Calu3 (cell line): ENCODE measurements at regions not wholly inside any gene's neighbourhood (a gene's known extent, or its start where the extent isn't known, plus 50 kb on each side); places are given as distances from the start of the nearest gene placed in this dataset.

Experiments
- BruUV-seq: library from RNA; stranded (reverse); fragments of 400-500 nt; replicated peaks from 2 replicates; lab custom pipeline; 2021; lab: Mats Ljungman, UMichigan
- CTCF ChIA-PET: fragments of 300-600 bp; sonication (Branson Sonifier 250); formaldehyde crosslinking; loops from one replicate; lab custom pipeline; 2022; ENCODE audit warnings: antibody characterized with exemption; lab: Charles Lee
- DNase-seq: peaks from one replicate; pipeline ENCODE4 v3.0.0; 2022
- H3K27ac Mint-ChIP-seq: one replicate; pipeline ENCODE4 v1.8.0; 2022; ENCODE audit warnings: mixed read lengths; ENCODE audit not compliant: unreplicated experiment
- H3K27me3 Mint-ChIP-seq: one replicate; pipeline ENCODE4 v1.8.0; 2022; ENCODE audit warnings: mixed read lengths; ENCODE audit not compliant: unreplicated experiment
- H3K36me3 Mint-ChIP-seq: one replicate; pipeline ENCODE4 v1.8.0; 2022; ENCODE audit warnings: mild to moderate bottlenecking, moderate library complexity, mixed read lengths; ENCODE audit not compliant: insufficient read depth, unreplicated experiment
- H3K4me1 Mint-ChIP-seq: one replicate; pipeline ENCODE4 v1.8.0; 2022; ENCODE audit warnings: mild to moderate bottlenecking, low read depth, mixed read lengths; ENCODE audit not compliant: unreplicated experiment
- H3K4me3 Mint-ChIP-seq: one replicate; pipeline ENCODE4 v1.8.0; 2022; ENCODE audit warnings: mild to moderate bottlenecking, low read depth, moderate library complexity, mixed read lengths; ENCODE audit not compliant: unreplicated experiment
- H3K9me3 Mint-ChIP-seq: one replicate; pipeline ENCODE4 v1.8.0; 2022; ENCODE audit warnings: low read depth, mixed read lengths; ENCODE audit not compliant: unreplicated experiment
- CTCF ChIP-seq: fragments of 200-600 bp; IDR thresholded peaks from one replicate; pipeline ENCODE4 v1.8.0; 2022; ENCODE audit warnings: antibody characterized with exemption; ENCODE audit not compliant: unreplicated experiment
- intact Hi-C: fragments of 100-400 bp; cut with micrococcal nuclease; formaldehyde crosslinking; loops from one replicate; pipeline ENCODE4 v1.10.0; 2022; ENCODE audit not compliant: unreplicated experiment

GRCh38 chr15:67997996-67998395 lies 56.1 kb upstream of the PIAS1 start:
- CTCF ChIA-PET: interaction anchor here (0.6 to 1.5 kb wide), 6 partner anchors 11 to 145 kb away, joined by 3 to 4 read pairs (median 3); no protein-coding TSS in a partner anchor
- TF ChIP-seq CTCF: no peak
- BruUV-seq: no TSS peak
- Mint-ChIP-seq H3K27ac (no peak overlapping the region), H3K4me3 (no peak overlapping the region), H3K4me1 (peaks cover 31% of the 10 kb centered on the region), H3K36me3 (peaks cover 6% of the 10 kb centered on the region), H3K9me3 (peaks cover 3% of the 10 kb centered on the region), H3K27me3 (peaks cover 12% of the 10 kb centered on the region)
- intact Hi-C loops: no loop called here
- DNase-seq: peak; percentile 20

- H3K4me1 Mint-ChIP-seq: peaks cover 30% of the 10 kb centered on the region
- peaks cover 3% of the 10 kb centered on the region for H3K9me3 Mint-ChIP-seq
- CTCF ChIA-PET: interaction anchor here (0.6 to 1.5 kb wide), 6 partner anchors 11 to 146 kb away, joined by 3 to 4 read pairs (median 3); no protein-coding TSS in a partner anchor
- no peak for TF ChIP-seq CTCF
- DNase-seq: peak; percentile 45
- no peak overlapping the region for H3K27ac Mint-ChIP-seq
- peaks cover 6% of the 10 kb centered on the region for H3K36me3 Mint-ChIP-seq
- intact Hi-C loops: no loop called here
- no TSS peak for BruUV-seq
- peaks cover 12% of the 10 kb centered on the region for H3K27me3 Mint-ChIP-seq
- H3K4me3 Mint-ChIP-seq: no peak overlapping the region
Observed at GRCh38 chr15:67998599-67999133, 55.4 kb upstream of the PIAS1 start.

GRCh38 chr15:67999320-68000100 lies 54.6 kb upstream of the PIAS1 start:
- Mint-ChIP-seq H3K27ac (no peak overlapping the region), H3K9me3 (peaks cover 3% of the 10 kb centered on the region), H3K27me3 (peaks cover 12% of the 10 kb centered on the region), H3K4me3 (no peak overlapping the region), H3K4me1 (peaks cover 30% of the 10 kb centered on the region), H3K36me3 (peaks cover 6% of the 10 kb centered on the region)
- no TSS peak for BruUV-seq
- no peak for DNase-seq
- CTCF ChIA-PET: interaction anchor here (0.6 kb wide), 1 partner anchor 31 kb away, joined by 3 read pairs; no protein-coding TSS in a partner anchor
- no peak for TF ChIP-seq CTCF
- intact Hi-C loops: no loop called here

- no peak overlapping the region for H3K27ac Mint-ChIP-seq
- H3K9me3 Mint-ChIP-seq: peaks cover 6% of the 10 kb centered on the region
- TF ChIP-seq CTCF: no peak
- no peak for DNase-seq
- H3K36me3 Mint-ChIP-seq: peaks cover 6% of the 10 kb centered on the region
- intact Hi-C loops: no loop called here
- no TSS peak for BruUV-seq
- CTCF ChIA-PET: no interaction called here
- peaks cover 30% of the 10 kb centered on the region for H3K4me1 Mint-ChIP-seq
- H3K27me3 Mint-ChIP-seq: peaks cover 12% of the 10 kb centered on the region
- no peak overlapping the region for H3K4me3 Mint-ChIP-seq
Observed at GRCh38 chr15:68000754-68001153, 53.4 kb upstream of the PIAS1 start.
